ENCODE measurements at regions not wholly inside any gene's neighbourhood (a gene's known extent, or its start where the extent isn't known, plus 50 kb on each side); places are given as distances from the start of the nearest gene placed in this dataset.
"Not testable (repeated sequence)": the region's sequence is repeated elsewhere in the genome, so short reads cannot be mapped to it uniquely, and the experiment has no call there.

DNA sequence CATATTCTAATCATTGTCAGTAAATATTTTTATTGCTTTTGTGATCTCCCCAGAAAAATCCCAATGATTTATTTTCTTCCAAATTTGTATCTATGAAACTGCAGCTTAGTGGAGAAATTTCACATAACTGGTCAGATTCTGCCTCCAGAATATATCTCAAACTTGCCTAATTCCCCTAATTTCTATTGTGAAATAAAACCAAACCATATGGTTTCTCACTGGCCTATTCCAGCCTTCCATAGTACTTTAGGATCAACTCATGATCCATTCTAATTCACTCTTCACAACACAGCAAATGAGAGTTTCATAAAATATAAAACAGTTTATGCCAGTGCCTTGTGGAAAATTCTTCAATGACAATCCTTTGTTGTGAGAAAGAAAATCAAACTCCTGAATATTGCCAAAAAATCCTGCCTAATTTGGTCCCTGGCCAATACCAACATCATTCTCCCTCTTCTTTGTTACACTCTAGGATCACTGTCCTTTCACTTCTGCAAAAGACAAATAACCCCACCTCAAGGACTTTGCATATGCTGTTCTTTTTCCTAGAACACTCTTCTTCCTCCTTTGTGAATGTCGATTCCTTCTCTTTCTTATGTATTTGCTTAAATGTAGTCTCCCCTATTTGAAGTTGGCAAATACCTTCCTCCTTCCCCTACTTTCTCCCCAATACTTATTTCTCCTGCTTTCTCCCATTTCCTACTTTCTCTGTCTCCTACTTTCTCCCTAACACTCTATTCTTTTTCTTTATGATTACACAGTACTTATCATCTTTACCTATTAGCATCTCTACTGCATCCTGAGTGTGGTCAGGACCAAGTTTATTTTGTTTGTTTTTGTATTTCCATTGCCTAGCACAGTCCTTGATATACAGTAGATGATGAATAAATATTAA is 587.5 kb downstream of the RFPL4B start:
- H3K9me3 Mint-ChIP-seq, result peaks cover 0 to 5% (median 2%) of the 10 kb centered on the region in 3 donors
- no CpG with 5 or more reads among the region's 1 CpG for WGBS (ENCODE audit: insufficient coverage)
- Histone ChIP-seq H3K9me3 (no peaks in the 10 kb centered on the region), H3K4me3 (ENCODE audit: control insufficient read depth in 1 of 2, extremely low read depth in 1 of 2, low read length in 1 of 2) (no peak overlapping the region), H3K27ac (ENCODE audit: low read length) (no peak overlapping the region), H3K27me3 (replicated peaks in 1 of 2; ENCODE audit: control insufficient read depth in 2 of 2, extremely low read depth in 1 of 2, insufficient read depth in 2 of 2, low read length in 1 of 2) (no peaks in the 10 kb centered on the region), H3K4me1 (ENCODE audit: control insufficient read depth in 1 of 2, extremely low read depth in 1 of 2, insufficient read depth in 2 of 2, low read length in 2 of 2) (no peaks in the 10 kb centered on the region), H3K36me3 (ENCODE audit: control insufficient read depth in 2 of 2, extremely low read depth in 1 of 2, insufficient read depth in 1 of 2, low read length in 1 of 2) (no peaks in the 10 kb centered on the region)
- ChIA-PET CTCF (no interaction called here), POLR2A (no interaction called here)
- H3K27me3 Mint-ChIP-seq, result no peaks in the 10 kb centered on the region
- DNase-seq (no peak), ATAC-seq (replicated peaks in 1 of 4) (no peak)
- H3K27ac Mint-ChIP-seq, result no peak overlapping the region
- no peaks in the 10 kb centered on the region for H3K4me1 Mint-ChIP-seq
- H3K36me3 Mint-ChIP-seq, result no peaks in the 10 kb centered on the region
- H3K4me3 Mint-ChIP-seq, result no peak overlapping the region

DNA sequence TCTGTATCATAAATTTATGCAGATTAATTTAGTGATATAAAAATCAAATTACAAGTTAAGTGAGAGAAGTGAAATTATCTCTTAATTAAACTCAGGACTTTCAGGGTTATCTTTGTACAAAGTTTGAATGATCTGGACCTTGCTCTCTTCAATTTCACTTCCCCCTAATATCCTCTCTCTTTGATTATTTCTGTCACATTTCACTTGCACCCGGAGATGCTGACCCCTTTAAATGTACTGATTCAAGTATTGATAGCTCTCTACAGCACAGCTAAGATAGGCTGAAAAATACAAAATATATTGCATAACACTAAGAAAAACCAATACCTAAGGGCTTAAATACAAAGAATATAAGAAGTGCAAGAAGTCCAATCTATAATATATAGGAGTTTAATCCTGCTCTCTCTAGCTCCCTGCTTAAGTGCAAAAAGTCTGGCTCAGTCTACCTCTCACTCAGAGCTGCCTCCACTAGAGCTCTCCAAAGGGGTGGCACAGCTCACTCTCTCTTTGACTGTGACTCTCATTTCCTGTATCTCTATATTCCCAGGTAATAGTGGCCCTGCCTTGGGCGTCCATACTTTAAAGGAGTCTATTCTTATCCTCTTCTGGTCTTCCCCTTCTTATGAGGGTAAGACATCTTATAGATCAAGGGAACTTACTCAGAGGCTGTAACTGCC is 588.4 kb downstream of the RFPL4B start:
- no peaks in the 10 kb centered on the region for H3K9me3 ChIP-seq
- Mint-ChIP-seq H3K9me3 (peaks cover 0 to 5% (median 2%) of the 10 kb centered on the region in 3 donors), H3K27me3 (no peaks in the 10 kb centered on the region), H3K36me3 (no peaks in the 10 kb centered on the region), H3K27ac (no peak overlapping the region), H3K4me1 (no peaks in the 10 kb centered on the region), H3K4me3 (no peak overlapping the region)
- H3K36me3 ChIP-seq (ENCODE audit: control insufficient read depth in 2 of 2, extremely low read depth in 1 of 2, insufficient read depth in 1 of 2, low read length in 1 of 2), result no peaks in the 10 kb centered on the region
- no peak overlapping the region for H3K4me3 ChIP-seq (ENCODE audit: control insufficient read depth in 1 of 2, extremely low read depth in 1 of 2, low read length in 1 of 2)
- ATAC-seq (replicated peaks in 1 of 4) (no peak), DNase-seq (no peak)
- no CpG with 5 or more reads among the region's 2 CpGs for WGBS (ENCODE audit: insufficient coverage)
- CTCF ChIA-PET, result interaction anchor here in 1 of 2 donors (0.6 kb wide), 1 partner anchor 919 kb away, joined by 4 read pairs; no protein-coding TSS in a partner anchor
- no peak overlapping the region for H3K27ac ChIP-seq (ENCODE audit: low read length)
- H3K27me3 ChIP-seq (replicated peaks in 1 of 2; ENCODE audit: control insufficient read depth in 2 of 2, extremely low read depth in 1 of 2, insufficient read depth in 2 of 2, low read length in 1 of 2), result no peaks in the 10 kb centered on the region
- POLR2A ChIA-PET, result no interaction called here
- no peaks in the 10 kb centered on the region for H3K4me1 ChIP-seq (ENCODE audit: control insufficient read depth in 1 of 2, extremely low read depth in 1 of 2, insufficient read depth in 2 of 2, low read length in 2 of 2)

DNA sequence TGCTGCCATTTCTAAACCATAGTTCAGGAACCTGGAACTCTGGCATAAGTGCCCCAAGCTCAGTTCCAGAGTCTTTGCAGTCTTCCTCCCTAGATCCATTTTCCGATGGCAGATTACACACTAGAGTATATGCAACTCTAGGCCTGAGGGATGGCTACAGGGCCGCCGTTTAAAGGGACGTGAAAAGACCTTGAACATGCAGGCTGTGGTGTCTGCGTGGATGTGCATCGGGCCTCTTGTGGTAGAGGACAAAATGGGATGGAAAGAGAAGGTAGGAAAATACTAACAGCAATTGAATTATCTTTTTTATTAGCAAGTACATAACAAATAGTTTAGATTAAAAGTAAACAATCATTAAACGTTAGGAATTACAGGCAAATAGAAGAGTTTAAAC is 588.9 kb downstream of the RFPL4B start:
- H3K9me3 Mint-ChIP-seq, result peaks cover 0 to 5% (median 2%) of the 10 kb centered on the region in 3 donors
- no peaks in the 10 kb centered on the region for H3K27me3 Mint-ChIP-seq
- ATAC-seq (replicated peaks in 1 of 4), result no peak
- no peak overlapping the region for H3K27ac Mint-ChIP-seq
- H3K4me1 ChIP-seq (ENCODE audit: control insufficient read depth in 1 of 2, extremely low read depth in 1 of 2, insufficient read depth in 2 of 2, low read length in 2 of 2), result no peaks in the 10 kb centered on the region
- no peaks in the 10 kb centered on the region for H3K36me3 Mint-ChIP-seq
- ChIA-PET CTCF (interaction anchor here in 1 of 2 donors (0.6 kb wide), 1 partner anchor 918 kb away, joined by 4 read pairs; no protein-coding TSS in a partner anchor), POLR2A (no interaction called here)
- no peaks in the 10 kb centered on the region for H3K4me1 Mint-ChIP-seq
- H3K27ac ChIP-seq (ENCODE audit: low read length), result no peak overlapping the region
- no peak for DNase-seq
- WGBS (ENCODE audit: insufficient coverage), result no CpG with 5 or more reads among the region's 7 CpGs
- no peak overlapping the region for H3K4me3 Mint-ChIP-seq
- no peak overlapping the region for H3K4me3 ChIP-seq (ENCODE audit: control insufficient read depth in 1 of 2, extremely low read depth in 1 of 2, low read length in 1 of 2)
- no peaks in the 10 kb centered on the region for H3K27me3 ChIP-seq (replicated peaks in 1 of 2; ENCODE audit: control insufficient read depth in 2 of 2, extremely low read depth in 1 of 2, insufficient read depth in 2 of 2, low read length in 1 of 2)
- no peaks in the 10 kb centered on the region for H3K9me3 ChIP-seq
- no peaks in the 10 kb centered on the region for H3K36me3 ChIP-seq (ENCODE audit: control insufficient read depth in 2 of 2, extremely low read depth in 1 of 2, insufficient read depth in 1 of 2, low read length in 1 of 2)

DNA sequence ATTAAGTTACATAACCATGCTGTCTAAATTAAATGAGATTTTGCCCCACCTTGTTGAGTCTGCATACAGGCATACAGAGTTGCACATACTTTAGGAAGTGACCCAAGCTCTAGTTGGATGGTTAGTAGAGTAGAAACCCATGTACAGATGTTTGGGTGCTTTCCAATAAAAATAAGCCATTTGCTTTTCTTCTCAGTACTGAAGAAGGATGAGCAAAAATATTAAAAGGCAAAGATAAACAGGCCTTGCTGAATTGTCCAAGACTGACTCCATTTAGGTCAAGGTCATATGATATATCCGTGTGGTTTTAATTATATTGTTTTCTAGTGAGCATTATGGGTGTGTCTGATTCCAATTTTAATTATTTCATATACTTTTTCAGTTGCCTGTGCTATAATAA is 589.4 kb downstream of the RFPL4B start:
- Histone ChIP-seq H3K4me3 (ENCODE audit: control insufficient read depth in 1 of 2, extremely low read depth in 1 of 2, low read length in 1 of 2) (no peak overlapping the region), H3K9me3 (no peaks in the 10 kb centered on the region), H3K27ac (ENCODE audit: low read length) (no peak overlapping the region), H3K27me3 (replicated peaks in 1 of 2; ENCODE audit: control insufficient read depth in 2 of 2, extremely low read depth in 1 of 2, insufficient read depth in 2 of 2, low read length in 1 of 2) (no peaks in the 10 kb centered on the region), H3K36me3 (ENCODE audit: control insufficient read depth in 2 of 2, extremely low read depth in 1 of 2, insufficient read depth in 1 of 2, low read length in 1 of 2) (no peaks in the 10 kb centered on the region), H3K4me1 (ENCODE audit: control insufficient read depth in 1 of 2, extremely low read depth in 1 of 2, insufficient read depth in 2 of 2, low read length in 2 of 2) (no peaks in the 10 kb centered on the region)
- no peaks in the 10 kb centered on the region for H3K4me1 Mint-ChIP-seq
- H3K36me3 Mint-ChIP-seq, result no peaks in the 10 kb centered on the region
- DNase-seq (no peak), ATAC-seq (replicated peaks in 1 of 4) (no peak)
- H3K27ac Mint-ChIP-seq, result no peak overlapping the region
- H3K27me3 Mint-ChIP-seq, result no peaks in the 10 kb centered on the region
- ChIA-PET POLR2A (no interaction called here), CTCF (no interaction called here)
- WGBS (ENCODE audit: insufficient coverage), result no CpG with 5 or more reads among the region's 1 CpG
- H3K9me3 Mint-ChIP-seq, result peaks cover 0 to 5% (median 4%) of the 10 kb centered on the region in 3 donors
- H3K4me3 Mint-ChIP-seq, result no peak overlapping the region

DNA sequence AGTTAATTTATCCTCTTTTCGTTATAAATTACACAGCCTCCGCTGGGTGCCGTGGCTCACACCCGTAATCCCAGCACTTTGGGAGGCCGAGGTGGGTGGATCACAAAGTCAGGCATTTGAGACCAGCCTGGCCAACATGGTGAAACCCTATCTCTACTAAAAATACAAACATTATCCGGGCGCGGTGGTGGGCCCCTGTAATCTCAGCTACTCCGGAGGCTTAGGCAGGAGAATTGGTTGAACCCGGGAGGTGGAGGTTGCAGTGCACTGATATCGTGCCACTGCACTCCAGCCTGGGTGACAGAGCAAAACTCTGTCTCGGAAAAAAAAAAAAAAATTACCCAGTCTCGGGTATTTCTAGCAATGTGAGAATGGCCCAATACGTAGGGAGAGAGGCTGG is 590.6 kb downstream of the RFPL4B start:
- H3K27ac Mint-ChIP-seq; H3K36me3 Mint-ChIP-seq; POLR2A ChIA-PET; H3K4me3 ChIP-seq (ENCODE audit: control insufficient read depth in 1 of 2, extremely low read depth in 1 of 2, low read length in 1 of 2); ATAC-seq (replicated peaks in 1 of 4); H3K27me3 Mint-ChIP-seq; H3K4me3 Mint-ChIP-seq; H3K9me3 Mint-ChIP-seq; H3K27ac ChIP-seq (ENCODE audit: low read length); H3K4me1 ChIP-seq (ENCODE audit: control insufficient read depth in 1 of 2, extremely low read depth in 1 of 2, insufficient read depth in 2 of 2, low read length in 2 of 2); H3K27me3 ChIP-seq (replicated peaks in 1 of 2; ENCODE audit: control insufficient read depth in 2 of 2, extremely low read depth in 1 of 2, insufficient read depth in 2 of 2, low read length in 1 of 2); DNase-seq; H3K9me3 ChIP-seq; CTCF ChIA-PET; H3K36me3 ChIP-seq (ENCODE audit: control insufficient read depth in 2 of 2, extremely low read depth in 1 of 2, insufficient read depth in 1 of 2, low read length in 1 of 2); H3K4me1 Mint-ChIP-seq: not testable (repeated sequence)
- WGBS (ENCODE audit: insufficient coverage), result 96% methylated on average over 8 of the region's 14 CpGs

DNA sequence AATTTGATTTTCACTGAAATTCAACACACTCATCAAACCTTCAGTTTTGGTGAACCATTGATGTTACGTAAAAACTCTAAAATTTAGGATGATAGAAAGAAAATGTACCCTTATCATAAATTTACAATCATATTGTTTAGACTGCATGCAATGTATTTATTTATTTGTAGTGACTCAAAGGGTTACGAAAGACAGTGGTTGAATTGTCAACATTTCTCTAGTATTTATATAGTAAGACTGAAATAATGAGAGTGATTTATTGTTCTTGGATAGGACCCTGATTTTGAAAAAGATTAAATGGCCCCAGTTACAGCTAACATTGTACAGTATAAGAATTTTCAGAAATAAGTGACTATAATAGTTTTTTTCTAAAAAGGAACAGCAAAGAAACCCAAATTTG is 591.5 kb downstream of the RFPL4B start:
- Histone ChIP-seq H3K36me3 (ENCODE audit: control insufficient read depth in 2 of 2, extremely low read depth in 1 of 2, insufficient read depth in 1 of 2, low read length in 1 of 2) (no peaks in the 10 kb centered on the region), H3K4me1 (ENCODE audit: control insufficient read depth in 1 of 2, extremely low read depth in 1 of 2, insufficient read depth in 2 of 2, low read length in 2 of 2) (no peaks in the 10 kb centered on the region), H3K27me3 (replicated peaks in 1 of 2; ENCODE audit: control insufficient read depth in 2 of 2, extremely low read depth in 1 of 2, insufficient read depth in 2 of 2, low read length in 1 of 2) (no peaks in the 10 kb centered on the region), H3K9me3 (no peaks in the 10 kb centered on the region), H3K27ac (ENCODE audit: low read length) (no peak overlapping the region), H3K4me3 (ENCODE audit: control insufficient read depth in 1 of 2, extremely low read depth in 1 of 2, low read length in 1 of 2) (no peak overlapping the region)
- H3K9me3 Mint-ChIP-seq, result peaks cover 0 to 4% (median 2%) of the 10 kb centered on the region in 3 donors
- H3K36me3 Mint-ChIP-seq, result no peaks in the 10 kb centered on the region
- CTCF ChIA-PET, result no interaction called here
- ATAC-seq (replicated peaks in 1 of 4) (no peak), DNase-seq (no peak)
- WGBS (ENCODE audit: insufficient coverage), result no CpG with 5 or more reads among the region's 2 CpGs
- POLR2A ChIA-PET, result no interaction called here
- no peaks in the 10 kb centered on the region for H3K27me3 Mint-ChIP-seq
- H3K27ac Mint-ChIP-seq, result no peak overlapping the region
- no peaks in the 10 kb centered on the region for H3K4me1 Mint-ChIP-seq
- H3K4me3 Mint-ChIP-seq, result no peak overlapping the region
